Activated CD4-positive, alpha-beta T cell treated with anti-CD3 and anti-CD28 coated beads for 4 hours (primary cell): ENCODE measurements at regions not wholly inside any gene's neighbourhood (a gene's known extent, or its start where the extent isn't known, plus 50 kb on each side); places are given as distances from the start of the nearest gene placed in this dataset.

Source experiments
- DNase-seq, 2 donors: peaks; one replicate each; pipeline ENCODE4 v3.0.0-alpha.2; 2020

DNA sequence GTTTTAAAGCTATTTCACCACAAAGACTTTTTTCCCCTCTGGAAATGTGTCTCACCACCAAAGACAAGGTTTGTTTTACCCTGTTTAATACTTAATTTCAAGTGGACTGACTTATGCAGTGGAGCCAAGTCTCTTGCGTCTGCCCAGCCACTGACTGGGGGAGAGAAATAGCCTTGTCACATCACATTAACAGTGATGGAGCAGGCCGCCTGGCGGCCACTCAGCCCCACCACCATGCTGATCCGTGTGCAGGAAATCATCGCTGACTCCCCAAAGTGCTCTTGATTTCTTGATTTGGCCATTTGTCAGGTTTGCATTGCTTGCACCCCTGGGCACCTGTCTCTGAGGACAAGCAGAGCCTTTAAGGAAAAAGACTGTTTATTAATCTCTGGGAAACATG, 334.1 kb downstream of the GLRX3 start:
- DNase-seq: no peak

DNA sequence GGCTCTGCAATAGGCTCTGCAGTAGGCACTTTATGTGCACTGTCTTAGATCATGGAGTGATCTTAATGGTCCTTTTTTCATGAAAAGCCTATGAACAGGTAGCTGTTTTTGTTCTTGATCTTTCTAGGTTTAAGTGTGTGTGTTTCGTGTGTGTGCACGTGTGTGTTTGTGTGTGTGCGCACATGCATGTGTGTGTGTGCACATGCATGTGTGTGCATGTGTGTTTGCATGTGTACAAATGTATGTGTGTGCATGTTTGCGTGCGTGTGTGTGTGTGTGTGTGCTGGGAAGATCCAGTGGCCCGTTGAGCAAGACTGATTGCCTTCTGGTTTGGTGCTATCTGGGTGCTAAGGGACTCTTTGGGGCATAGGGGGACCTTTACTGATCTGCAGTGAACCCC, 334.8 kb downstream of the GLRX3 start:
- DNase-seq: no peak

DNA sequence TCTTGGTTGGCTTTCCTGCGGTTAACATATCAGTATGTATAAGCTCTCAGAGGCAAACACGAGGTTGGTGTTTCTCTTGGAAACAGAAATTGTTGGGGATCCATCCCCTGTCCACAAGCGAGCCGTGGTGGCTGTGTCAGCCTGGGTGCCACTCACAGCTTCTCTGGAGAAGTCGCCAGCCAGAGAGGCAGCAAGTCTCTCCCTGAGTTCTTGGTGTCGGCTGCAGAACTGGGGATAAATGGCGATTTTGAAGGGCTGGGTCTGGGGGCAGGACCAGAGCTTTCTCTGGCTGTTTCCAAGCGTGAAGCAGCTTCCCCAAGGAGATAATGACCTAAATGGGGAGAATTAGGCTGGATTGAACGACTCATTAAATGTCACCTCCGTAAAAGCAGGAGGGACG, 335.3 kb downstream of the GLRX3 start:
- no peak for DNase-seq

DNA sequence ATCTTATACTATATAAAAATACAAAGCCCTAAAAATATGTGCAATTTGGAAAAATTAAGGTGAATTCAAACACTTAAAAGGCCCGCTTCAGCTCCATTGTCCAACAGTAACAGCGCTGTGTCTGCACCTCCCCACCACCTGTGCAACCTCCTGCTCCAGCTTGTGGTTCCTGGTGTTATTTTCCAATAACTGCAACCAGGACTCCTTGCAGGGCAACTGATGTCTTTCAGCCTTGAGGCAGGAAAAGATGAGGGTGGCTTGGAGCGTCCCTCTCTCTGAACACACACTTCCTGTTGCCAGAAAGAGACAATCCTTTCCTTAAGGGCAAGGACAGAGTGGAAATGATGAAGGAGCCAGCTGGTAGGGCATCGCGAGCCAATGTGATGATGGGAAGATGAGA, 336.0 kb downstream of the GLRX3 start:
- no peak for DNase-seq

DNA sequence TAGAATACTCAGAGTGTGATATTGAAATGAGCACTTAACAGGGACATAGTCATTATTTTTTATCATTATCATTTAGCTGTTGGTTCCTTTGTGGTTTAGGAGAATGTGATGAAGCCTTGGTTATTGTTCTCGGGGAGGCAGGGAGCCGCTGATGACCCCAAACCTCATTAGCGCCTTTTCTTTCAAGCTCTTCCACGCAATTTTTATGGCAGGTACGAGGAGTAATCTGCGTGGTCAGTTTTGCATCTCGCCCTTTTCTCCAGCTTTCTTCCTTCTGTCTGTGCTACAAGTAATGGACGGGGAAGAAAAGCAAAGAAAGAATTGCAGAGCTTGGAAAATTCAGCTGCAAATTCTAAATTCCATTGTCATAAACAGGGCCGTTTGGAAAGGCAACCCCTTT, 338.4 kb downstream of the GLRX3 start:
- DNase-seq: no peak

DNA sequence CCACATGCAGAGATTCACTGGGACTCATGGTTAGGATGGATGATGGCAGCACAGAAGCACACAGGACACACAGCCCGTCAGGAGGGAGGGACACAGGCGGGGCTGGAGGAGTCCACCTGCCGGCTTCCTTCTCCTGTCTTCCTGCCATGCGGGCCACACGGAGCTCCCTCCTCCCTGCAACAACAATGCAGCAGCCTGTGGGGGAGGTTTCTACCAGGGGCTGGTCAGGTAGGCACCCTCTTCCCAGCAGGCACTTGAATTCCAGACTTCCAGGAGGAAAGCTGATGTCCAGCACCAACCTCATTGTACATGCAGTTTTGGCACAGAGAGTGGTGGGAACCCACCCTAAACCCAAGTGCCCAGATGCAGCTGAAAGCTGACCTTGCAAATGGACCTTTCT, 341.2 kb downstream of the GLRX3 start:
- no peak for DNase-seq

DNA sequence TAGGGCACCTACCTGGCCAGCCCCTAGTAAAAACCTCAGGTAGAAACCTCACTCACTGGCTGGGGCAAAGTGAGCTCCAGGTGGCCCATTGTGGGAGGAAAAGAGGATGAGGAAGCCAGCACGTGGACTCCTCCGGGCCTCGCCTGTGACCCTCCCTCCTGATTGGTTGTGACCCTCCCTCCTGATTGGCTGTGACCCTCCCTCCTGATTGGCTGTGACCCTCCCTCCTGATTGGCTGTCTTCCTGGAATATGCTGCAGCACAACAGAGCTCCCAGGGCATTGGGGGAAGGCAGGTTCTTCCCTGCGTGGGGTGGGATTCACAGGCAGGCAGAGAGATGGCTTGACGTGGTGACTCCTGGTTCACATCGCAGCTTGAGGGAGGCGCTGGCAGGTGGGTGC, 343.0 kb downstream of the GLRX3 start:
- DNase-seq: no peak

DNA sequence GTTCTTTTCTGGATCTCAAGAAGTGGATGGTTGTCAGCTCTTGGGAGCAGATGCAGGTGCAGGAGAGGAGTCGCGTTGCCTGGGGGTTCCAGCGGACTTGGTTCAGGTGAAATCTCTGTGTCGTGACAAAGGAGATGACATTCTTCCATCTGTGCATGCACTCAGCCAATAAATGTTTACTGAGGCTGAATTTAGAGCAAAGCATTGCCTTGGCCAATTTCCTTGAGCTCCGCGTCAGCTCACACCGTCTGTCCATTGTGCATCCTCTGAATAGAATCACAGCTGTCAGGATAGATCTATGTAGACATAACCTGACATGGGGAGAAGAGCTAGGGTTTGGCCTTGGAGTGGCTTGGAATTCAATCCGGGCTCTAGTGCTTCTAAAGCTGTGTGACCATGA, 343.7 kb downstream of the GLRX3 start:
- no peak for DNase-seq

DNA sequence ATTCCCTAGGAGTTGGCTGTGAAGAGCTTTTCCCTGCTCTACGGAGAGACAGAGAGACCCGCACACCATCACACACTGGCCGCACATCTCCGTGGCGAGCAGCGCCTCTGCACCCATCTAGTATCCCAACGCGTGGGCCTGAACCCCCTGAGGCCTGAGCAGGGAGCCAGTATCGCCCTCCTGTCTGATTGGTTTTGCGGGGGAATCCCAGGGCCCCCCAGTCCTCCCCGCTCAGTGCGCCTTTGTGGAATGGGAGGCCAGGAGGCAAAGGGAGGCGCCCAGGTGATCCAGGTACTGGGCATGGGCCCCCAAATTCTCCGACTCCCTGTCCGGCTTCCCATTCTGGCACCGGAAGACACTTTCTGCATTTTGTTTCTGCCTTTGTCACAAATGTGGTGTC, 344.3 kb downstream of the GLRX3 start:
- no peak for DNase-seq

DNA sequence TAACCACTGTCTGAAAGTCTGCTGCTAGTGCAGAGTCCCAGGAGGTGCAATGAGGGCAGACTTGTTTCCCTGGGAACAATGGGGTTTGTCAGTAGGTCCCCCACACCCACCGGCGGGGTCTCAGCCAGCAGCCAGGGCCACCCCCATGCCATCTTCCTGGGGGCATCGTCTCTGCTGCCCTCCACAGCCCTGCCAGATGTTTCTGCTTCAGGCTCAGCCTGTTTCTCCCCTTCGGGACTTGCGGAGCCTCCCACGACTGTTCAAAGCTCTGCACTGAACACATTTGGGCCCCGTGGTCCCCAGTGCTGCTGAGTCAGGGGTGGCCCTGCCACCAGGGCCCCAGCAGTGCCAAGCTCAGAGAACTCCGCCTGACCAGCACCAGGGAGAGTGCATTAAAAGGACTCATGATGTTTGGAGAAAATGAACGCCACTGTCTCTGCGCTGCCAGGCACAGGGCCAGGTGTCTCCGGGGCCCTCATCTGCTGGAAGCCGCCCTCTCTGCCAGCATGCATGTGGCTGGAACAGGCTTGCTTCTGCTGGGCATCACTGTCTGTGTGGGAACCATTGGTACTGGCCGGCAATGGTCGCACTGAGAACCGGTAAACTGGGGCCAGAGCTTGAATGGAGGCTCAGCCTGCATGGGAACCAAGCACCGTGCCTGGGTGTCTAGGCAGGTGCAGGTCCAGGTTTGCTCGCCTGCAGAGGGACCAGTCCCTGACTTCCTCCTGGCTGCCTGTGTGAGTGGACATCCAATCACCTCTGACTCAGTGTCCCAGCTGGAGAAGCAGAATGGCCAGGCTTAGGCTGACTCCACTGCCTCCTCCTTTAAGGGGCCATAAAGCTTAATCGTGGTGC, 345.1 kb downstream of the GLRX3 start:
- DNase-seq: no peak

DNA sequence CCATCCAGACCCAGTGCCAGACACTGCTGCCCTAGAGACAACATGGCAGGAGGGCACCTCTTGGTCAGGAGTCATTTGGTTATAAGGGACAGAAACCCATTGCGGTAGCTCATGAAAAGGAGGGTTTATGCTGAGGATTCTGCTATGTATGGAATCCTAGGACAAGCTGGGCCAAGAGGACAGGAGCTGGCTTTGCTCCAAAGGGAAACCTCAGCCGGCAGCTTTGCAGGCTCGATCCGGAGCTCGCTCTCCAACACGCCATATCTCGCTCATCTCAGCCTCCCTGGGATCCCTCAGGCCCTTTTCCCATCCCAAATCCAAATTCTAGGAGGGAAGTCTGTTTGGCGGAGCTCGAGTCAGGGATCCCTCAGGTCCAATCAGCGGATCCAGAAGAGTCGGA, 345.7 kb downstream of the GLRX3 start:
- DNase-seq: no peak

DNA sequence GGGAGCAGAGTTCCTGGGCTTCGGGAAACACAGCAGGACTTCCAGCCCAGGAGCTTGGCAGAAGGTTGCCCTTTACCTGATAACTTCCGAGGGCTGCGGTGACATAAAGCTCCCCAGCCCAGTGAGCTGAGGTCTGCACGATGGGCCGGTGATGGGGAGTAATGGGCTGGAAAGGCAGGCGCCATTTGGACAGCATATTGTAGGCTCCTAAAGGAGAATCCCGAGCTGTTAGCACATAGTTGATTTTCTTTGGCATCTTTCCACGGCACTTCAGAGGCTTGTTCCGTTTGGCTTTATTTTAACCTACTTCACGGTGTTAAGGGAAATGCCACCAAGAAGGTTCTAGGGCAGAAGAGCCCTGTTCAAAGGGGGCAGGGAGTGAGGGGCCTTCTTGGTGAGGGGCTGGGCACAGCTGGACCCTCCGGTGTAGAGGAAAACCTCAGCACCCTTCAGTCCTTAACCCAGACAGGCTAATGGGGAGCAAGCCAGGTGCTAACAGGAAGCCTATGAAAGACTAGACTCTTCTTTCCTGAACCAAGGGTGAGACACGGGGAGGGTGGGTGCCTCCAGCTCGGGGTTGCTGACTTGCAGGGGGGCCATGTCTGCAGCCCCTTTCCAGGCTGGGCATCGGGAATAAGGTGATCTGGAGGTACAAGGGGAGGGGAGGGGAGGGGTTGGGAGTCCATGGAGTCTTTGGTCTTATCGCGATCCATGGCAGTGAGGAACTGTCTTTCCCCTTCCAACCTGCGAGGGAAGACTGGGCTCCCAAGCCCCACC, 347.7 kb downstream of the GLRX3 start:
- no peak for DNase-seq

DNA sequence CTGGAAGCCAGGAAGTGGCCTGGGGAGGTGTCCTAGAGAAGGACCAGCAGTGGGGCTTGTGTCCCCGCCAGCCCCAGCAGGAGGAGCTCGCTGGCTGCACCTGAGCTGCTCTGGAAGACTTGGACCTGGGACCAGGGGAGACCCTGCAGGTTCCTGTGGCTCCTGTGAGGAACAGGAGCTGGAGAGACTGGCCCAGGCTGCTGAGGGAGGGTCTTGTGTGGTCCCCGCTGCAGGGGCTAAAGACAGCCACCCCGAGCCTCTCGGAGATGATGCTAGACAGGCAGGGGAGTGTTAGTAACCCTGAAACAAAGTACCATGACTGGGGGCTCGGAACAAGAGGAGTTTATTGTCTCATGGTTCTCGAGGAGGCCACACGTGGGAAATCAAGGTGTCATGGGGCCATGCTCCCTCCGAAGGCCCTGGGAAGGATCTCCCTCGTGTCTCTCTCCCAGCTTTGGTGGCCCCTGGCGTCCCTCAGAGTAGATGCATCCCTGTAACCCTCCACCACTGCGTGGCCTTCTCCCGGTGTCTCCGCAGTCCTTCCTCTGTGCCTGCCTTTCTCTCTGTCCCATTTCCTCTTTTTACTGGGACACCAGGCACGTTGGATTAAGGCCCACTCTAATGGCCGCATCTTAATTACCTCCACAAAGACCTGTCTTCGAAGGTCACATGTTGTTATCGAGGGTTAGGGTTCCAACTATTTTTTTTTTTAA, 348.4 kb downstream of the GLRX3 start:
- DNase-seq: no peak

DNA sequence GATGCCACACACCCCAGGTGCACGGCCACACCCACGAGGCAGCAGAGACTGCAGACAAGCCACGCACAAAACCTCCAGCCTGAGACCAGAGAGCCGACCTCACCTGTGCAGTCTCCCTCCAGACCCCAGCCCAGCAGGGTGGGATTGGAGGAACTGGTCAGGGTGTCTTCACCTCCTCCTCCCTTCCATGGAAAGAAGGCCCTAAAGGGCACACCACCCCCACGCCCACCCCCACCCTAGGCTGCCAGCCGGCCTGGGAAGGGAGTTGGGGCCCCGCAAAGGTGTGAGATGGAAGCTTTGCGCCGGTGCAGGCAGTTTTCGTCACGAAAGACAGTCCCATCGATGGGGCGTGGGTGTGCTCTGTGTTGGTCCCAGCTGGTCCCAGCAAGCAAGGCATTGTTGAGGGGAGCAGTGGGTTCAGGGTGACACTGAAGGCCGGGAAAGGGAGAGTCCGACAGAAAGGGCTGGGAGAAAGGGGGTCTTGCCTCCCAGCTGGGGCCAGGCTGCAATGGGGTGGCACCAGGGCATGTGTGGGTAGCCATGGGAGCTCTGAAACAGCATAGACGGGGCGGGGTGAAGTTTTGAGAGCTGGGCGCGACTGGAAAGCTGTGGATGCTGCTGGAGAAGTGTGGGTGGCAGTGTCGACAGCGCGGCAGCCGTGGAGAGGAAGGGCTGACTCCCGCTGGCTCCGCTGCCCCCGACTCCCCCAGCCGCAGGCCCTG, 349.2 kb downstream of the GLRX3 start:
- DNase-seq: no peak

DNA sequence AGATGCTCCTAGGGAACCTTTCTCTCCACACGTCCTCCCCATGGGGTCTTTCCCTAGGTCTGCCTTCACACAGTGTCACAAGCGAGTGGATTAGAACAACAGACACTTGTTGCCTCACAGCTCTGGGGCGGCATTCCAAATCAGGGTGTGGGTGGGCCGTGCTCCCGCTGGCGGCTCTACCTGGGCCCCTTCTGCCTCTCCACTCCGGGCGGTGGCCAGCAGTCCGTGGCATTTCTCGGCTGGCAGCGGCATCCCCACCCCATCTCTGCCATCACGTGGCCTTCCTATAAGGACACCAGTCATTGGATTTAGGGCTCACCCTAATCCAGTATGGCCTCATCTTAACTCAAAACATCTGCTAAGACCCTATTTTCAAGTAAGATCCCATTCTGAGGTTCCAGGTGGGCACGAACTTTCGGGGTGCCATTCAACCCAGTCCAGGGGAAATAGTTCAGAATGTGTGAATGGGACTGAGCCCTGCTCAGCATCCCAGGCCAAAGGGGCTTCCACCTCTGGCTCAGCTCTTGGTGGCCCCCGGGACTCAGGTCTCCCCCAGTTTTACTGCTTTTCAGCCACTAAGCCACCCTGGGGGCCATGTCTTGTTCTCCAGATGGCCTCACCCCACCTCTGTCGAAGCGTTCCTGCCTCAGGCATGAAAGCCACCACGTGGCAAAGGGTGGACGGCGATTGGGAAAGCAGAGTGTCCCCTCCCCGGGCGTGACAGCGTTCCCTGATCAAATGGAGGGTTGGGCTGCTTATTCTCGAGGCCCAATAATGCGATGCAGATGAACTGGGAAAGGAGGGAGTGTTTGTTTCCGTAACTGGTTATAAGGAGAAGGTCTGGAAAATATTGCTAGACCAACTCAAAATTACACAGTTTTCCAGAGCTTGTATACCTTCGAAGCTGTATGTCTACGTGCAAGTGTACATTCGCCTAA, 350.0 kb downstream of the GLRX3 start:
- no peak for DNase-seq

DNA sequence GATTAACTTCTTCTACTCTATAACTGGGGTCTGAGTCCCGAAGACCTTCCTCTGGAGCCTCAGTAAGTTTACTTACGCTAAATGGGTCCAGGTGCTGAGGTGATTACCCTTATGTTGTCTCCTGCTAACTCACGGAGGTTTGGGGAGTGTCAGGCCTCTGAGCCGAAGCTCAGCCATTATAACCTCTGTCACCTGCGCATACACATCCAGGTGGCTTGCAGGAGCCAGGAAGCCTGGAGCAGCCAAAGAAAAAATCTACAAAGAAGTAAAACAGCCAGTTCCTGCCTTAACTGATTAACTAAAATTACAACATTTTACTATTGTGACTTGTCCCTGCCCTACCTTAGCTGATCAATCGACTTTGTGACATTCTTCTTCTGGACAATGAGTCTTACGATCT, 350.7 kb downstream of the GLRX3 start:
- DNase-seq: no peak

DNA sequence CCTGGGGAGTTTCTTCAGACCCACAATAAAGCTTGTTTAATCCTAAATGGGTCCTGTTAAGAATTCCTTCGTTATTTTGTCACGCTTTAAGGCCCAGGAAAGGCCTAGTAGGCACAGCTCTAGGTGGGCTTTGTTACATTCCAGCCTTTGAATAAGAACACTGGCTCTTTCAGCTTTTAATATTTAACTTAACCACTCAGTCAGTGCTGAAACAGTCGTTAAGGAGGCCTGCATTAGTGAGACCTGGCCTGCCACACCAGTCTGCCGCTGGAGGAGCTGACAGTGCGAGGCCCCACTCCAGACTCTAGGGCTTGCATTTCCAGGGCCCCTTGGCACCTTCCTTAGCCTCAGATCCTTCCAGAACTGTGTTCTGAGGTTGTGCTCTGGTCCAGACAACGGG, 351.4 kb downstream of the GLRX3 start:
- DNase-seq: no peak

DNA sequence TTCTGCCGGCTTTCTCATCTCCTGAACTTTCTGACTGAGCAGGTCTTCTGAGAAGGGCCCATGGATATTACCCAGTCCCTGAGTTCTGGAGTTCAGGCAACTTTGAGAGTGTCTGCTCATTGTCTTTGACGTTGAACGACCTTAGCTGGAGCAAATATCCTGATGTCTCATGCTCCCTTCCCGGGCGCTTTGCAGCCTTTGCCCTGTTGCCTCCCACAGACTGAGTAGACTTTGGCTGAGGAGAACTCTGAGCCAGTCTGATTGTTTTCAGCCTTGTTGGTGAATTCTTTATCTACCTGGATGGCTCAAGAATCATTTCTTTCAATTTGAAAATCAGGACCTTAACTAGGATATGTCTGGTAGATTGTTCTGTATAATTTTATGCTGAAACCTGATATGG, 353.7 kb downstream of the GLRX3 start:
- DNase-seq: no peak

DNA sequence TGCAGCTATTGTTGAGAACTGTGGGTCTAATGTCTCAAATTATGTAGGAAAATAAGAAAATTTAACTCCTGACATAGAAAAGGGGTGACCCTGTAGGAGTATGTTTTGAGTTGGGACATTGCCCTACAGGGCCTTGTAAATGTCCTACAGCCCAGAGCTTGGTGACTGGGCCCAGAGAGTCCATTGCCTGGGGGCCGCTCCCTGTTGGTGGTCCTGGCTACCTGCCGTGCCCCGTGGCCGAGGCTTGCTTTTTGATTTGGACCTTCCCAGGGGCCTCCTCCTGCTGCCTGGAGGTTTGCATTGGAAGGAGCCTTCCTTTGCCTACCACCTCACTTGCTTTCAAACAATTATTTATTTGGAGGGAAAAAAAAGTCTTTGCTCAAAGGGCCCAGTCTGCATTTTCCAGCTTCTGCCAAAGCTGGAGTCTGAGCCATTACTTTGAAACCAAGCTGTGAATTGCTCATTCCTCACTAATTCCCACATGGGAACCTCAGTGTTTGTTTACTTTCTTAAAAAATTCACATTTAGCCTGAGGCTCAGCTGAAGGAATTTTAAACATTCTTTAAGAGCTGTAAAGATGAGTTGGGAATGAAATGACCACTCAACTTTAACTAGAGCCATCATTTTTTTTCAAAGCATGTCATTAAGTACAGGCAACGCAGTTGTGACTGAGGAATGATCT, 355.0 kb downstream of the GLRX3 start:
- no peak for DNase-seq

DNA sequence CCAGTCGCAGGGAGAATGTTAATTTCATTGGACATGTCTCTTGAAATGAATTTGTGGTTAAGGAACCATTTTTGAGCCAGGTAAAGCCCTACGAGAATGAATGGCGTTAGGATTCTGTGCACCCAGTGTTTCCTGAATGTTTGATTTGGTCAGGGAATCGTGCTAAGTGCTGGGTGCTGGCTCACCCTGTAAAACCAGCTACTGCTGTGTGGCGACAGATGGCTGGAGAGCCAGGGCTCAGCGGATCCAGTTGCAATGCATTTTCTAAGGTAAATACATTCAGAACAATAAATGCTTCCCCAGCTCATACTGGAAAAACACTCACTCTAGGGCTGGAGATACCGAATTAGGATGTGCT, 355.5 kb downstream of the GLRX3 start:
- no peak for DNase-seq

DNA sequence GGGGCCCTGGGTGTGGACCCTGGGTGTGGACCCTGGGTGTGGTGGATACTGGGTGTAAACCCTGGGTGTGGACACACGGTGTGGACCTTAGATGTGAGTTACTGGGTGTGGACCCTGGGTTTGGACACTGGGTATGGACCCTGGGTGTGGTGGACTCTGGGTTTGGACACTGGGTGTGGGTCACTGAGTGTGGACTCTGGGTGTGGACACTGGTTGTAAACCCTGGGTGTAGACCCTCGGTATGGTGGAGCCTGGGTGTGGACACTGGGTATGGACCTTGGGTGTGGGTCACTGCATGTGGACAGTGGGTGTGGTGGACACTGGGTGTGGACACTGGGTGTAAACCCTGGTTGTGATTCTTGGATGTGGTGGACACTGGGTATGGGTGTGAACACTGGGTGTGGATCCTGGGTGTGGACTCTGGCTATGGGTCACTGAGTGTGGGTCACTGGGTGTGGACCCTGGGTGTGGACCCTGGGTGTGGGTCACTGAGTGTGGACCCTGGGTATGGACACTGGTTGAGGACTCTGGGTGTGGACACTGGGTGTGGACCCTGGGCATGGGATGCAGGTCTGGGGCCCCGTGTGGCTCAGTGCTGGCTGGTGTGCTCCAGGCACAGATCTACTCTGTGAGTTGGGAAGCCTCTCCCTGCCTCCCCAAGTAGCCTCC, 356.2 kb downstream of the GLRX3 start:
- DNase-seq: no peak
